Stomach (tissue), 4 donors: ENCODE measurements at regions not wholly inside any gene's neighbourhood (a gene's known extent, or its start where the extent isn't known, plus 50 kb on each side); places are given as distances from the start of the nearest gene placed in this dataset.

ENCODE experiments used
- POLR2A ChIP-seq, 4 donors: fragments of 450-650 bp; IDR thresholded peaks; one replicate each; pipeline ENCODE4 v1.6.1; 2016; ENCODE audit warnings: antibody characterized with exemption in 4 of 4, control low read depth in 2 of 4, mild to moderate bottlenecking in 1 of 4, moderate library complexity in 1 of 4
- TF ChIP-seq, protein P1 (sequence below), 7 experiments: fragments of 450-650 bp in 4 of 7; fragments of 200-600 bp in 3 of 7; sonication (generic) in 3 of 7; IDR thresholded peaks; one replicate each; pipeline ENCODE4 v1.5.1; 2016 to 2019; ENCODE audit warnings: antibody characterized with exemption in 7 of 7, control low read depth in 2 of 7, mild to moderate bottlenecking in 1 of 7

DNA sequence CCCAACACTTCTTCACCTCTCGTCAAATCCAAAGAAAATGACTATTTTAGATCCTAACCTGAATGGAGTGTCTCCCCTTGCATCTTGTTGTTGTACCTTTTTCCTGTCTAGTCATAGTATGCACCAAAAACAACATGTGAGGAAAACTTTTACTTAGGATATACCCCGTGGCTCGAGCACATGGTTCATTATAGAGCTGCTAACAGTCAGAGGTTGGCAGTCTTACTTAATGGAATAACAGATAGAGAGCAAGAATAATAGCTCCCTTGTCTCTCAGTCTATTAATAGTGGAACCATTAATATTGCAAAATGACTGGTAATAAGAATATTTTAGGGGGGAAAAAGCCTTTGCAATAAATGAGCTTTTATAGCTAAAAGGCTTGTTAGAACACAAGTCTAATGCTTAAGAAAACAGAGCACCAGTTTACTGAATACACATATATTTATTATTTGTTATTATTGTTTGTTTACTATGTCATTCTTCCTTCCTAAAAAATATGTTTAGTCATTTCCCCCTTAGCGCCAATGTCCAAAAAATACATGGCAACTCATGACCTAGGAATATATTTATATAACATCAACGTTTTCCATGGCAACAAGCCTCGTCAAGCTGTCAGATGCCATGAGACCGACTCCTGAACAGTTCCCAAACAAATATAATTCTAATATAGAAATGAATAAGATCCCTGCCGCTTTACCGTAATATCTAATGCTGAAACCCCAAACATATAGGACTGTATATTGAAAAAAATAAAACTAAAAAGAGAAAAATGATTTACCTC, 592.4 kb downstream of the SOX5 start:
- TF ChIP-seq, protein P1, sequence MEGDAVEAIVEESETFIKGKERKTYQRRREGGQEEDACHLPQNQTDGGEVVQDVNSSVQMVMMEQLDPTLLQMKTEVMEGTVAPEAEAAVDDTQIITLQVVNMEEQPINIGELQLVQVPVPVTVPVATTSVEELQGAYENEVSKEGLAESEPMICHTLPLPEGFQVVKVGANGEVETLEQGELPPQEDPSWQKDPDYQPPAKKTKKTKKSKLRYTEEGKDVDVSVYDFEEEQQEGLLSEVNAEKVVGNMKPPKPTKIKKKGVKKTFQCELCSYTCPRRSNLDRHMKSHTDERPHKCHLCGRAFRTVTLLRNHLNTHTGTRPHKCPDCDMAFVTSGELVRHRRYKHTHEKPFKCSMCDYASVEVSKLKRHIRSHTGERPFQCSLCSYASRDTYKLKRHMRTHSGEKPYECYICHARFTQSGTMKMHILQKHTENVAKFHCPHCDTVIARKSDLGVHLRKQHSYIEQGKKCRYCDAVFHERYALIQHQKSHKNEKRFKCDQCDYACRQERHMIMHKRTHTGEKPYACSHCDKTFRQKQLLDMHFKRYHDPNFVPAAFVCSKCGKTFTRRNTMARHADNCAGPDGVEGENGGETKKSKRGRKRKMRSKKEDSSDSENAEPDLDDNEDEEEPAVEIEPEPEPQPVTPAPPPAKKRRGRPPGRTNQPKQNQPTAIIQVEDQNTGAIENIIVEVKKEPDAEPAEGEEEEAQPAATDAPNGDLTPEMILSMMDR (IDR thresholded peaks at IDR 0.05), result no peak
- TF ChIP-seq POLR2A (IDR thresholded peaks at IDR 0.05), result no peak
